ENCODE measurements at regions not wholly inside any gene's neighbourhood (a gene's known extent, or its start where the extent isn't known, plus 50 kb on each side); places are given as distances from the start of the nearest gene placed in this dataset.

GRCh38 chr1:64323054-64323453, 119.6 kb downstream of the UBE2U start:
- no peak for TF ChIP-seq CTCF (IDR thresholded peaks at IDR 0.05; ENCODE audit: unreplicated experiment)
- Mint-ChIP-seq H3K9me3 (ENCODE audit: unreplicated experiment) (no peaks in the 10 kb centered on the region), H3K4me1 (ENCODE audit: insufficient read depth, unreplicated experiment) (no peaks in the 10 kb centered on the region), H3K27me3 (ENCODE audit: insufficient read depth, unreplicated experiment) (no peaks in the 10 kb centered on the region), H3K4me3 (ENCODE audit: unreplicated experiment) (no peak overlapping the region), H3K36me3 (ENCODE audit: insufficient read depth, unreplicated experiment) (no peaks in the 10 kb centered on the region), H3K27ac (ENCODE audit: low read depth, unreplicated experiment) (no peak overlapping the region)
- peak; percentile 64 for DNase-seq (ENCODE audit: unreplicated experiment)
- ChIA-PET POLR2A (no interaction called here), CTCF (no interaction called here)
- no TSS peak for BruUV-seq (replicated peaks)
- intact Hi-C loops (cut with micrococcal nuclease): no loop called here

GRCh38 chr1:64323882-64324281, 120.5 kb downstream of the UBE2U start:
- TF ChIP-seq CTCF (IDR thresholded peaks at IDR 0.05; ENCODE audit: unreplicated experiment): no peak
- ChIA-PET POLR2A (interaction anchor here (1.2 kb wide), 1 partner anchor 15 kb away, joined by 3 read pairs; no protein-coding TSS in a partner anchor), CTCF (interaction anchor here (1.2 kb wide), 1 partner anchor 353 kb away, joined by 3 read pairs; no protein-coding TSS in a partner anchor)
- no peak overlapping the region for H3K27ac Mint-ChIP-seq (ENCODE audit: low read depth, unreplicated experiment)
- intact Hi-C loops (cut with micrococcal nuclease): no loop called here
- no peaks in the 10 kb centered on the region for H3K27me3 Mint-ChIP-seq (ENCODE audit: insufficient read depth, unreplicated experiment)
- H3K4me1 Mint-ChIP-seq (ENCODE audit: insufficient read depth, unreplicated experiment): no peaks in the 10 kb centered on the region
- no peak overlapping the region for H3K4me3 Mint-ChIP-seq (ENCODE audit: unreplicated experiment)
- H3K36me3 Mint-ChIP-seq (ENCODE audit: insufficient read depth, unreplicated experiment): no peaks in the 10 kb centered on the region
- no peaks in the 10 kb centered on the region for H3K9me3 Mint-ChIP-seq (ENCODE audit: unreplicated experiment)
- no TSS peak for BruUV-seq (replicated peaks)
- no peak for DNase-seq (ENCODE audit: unreplicated experiment)

- POLR2A ChIA-PET: no interaction called here
- Mint-ChIP-seq H3K27me3 (ENCODE audit: insufficient read depth, unreplicated experiment) (no peaks in the 10 kb centered on the region), H3K4me1 (ENCODE audit: insufficient read depth, unreplicated experiment) (no peaks in the 10 kb centered on the region), H3K4me3 (ENCODE audit: unreplicated experiment) (no peak overlapping the region), H3K36me3 (ENCODE audit: insufficient read depth, unreplicated experiment) (no peaks in the 10 kb centered on the region), H3K9me3 (ENCODE audit: unreplicated experiment) (no peaks in the 10 kb centered on the region), H3K27ac (ENCODE audit: low read depth, unreplicated experiment) (no peak overlapping the region)
- no peak for TF ChIP-seq CTCF (IDR thresholded peaks at IDR 0.05; ENCODE audit: unreplicated experiment)
- no peak for DNase-seq (ENCODE audit: unreplicated experiment)
- no TSS peak for BruUV-seq (replicated peaks)
- CTCF ChIA-PET: interaction anchor here (0.5 to 0.6 kb wide), 5 partner anchors 105 to 877 kb away, joined by 3 to 6 read pairs (median 3); no protein-coding TSS in a partner anchor
- intact Hi-C loops (cut with micrococcal nuclease): no loop called here
Measured at GRCh38 chr1:64325856-64326255, 122.4 kb downstream of the UBE2U start.

GRCh38 chr1:64327119-64327518, 123.7 kb downstream of the UBE2U start:
- no peaks in the 10 kb centered on the region for H3K27me3 Mint-ChIP-seq (ENCODE audit: insufficient read depth, unreplicated experiment)
- no peaks in the 10 kb centered on the region for H3K9me3 Mint-ChIP-seq (ENCODE audit: unreplicated experiment)
- CTCF ChIA-PET: interaction anchor here (0.9 to 1.5 kb wide), 2 partner anchors 16 to 58 kb away, joined by 3 to 5 read pairs; no protein-coding TSS in a partner anchor

More at GRCh38 chr1:64327119-64327518, 123.7 kb downstream of the UBE2U start:
- DNase-seq (ENCODE audit: unreplicated experiment): no peak
- Mint-ChIP-seq H3K36me3 (ENCODE audit: insufficient read depth, unreplicated experiment) (no peaks in the 10 kb centered on the region), H3K4me3 (ENCODE audit: unreplicated experiment) (no peak overlapping the region), H3K27ac (ENCODE audit: low read depth, unreplicated experiment) (no peak overlapping the region), H3K4me1 (ENCODE audit: insufficient read depth, unreplicated experiment) (no peaks in the 10 kb centered on the region)
- BruUV-seq (replicated peaks): no TSS peak
- intact Hi-C loops (cut with micrococcal nuclease): no loop called here
- no peak for TF ChIP-seq CTCF (IDR thresholded peaks at IDR 0.05; ENCODE audit: unreplicated experiment)
- POLR2A ChIA-PET: no interaction called here
